OCI-LY1 (cell line): ENCODE measurements at regions not wholly inside any gene's neighbourhood (a gene's known extent, or its start where the extent isn't known, plus 50 kb on each side); places are given as distances from the start of the nearest gene placed in this dataset.

Source experiments
- CTCF ChIP-seq: fragments of 200-600 bp; sonication (generic), shearing (Covaris generic); IDR thresholded peaks from 2 replicates; pipeline ENCODE4 v1.5.1; 2017; ENCODE audit warnings: mild to moderate bottlenecking, antibody characterized with exemption, low read length, moderate library complexity, mixed read lengths
- EZH2 ChIP-seq: fragments of 200-600 bp; sonication (generic), shearing (Covaris generic); IDR thresholded peaks from 2 replicates; pipeline ENCODE4 v1.8.0; 2017; ENCODE audit warnings: borderline replicate concordance, mixed run types, mild to moderate bottlenecking, antibody characterized with exemption, low read length, moderate library complexity, mixed read lengths

GRCh38 chr13:33678906-33679657 lies 138.9 kb upstream of the RFC3 start:
- no peak for TF ChIP-seq CTCF
- TF ChIP-seq EZH2: no peak
